Kidney (tissue), 13 donors: ENCODE measurements at regions not wholly inside any gene's neighbourhood (a gene's known extent, or its start where the extent isn't known, plus 50 kb on each side); places are given as distances from the start of the nearest gene placed in this dataset.

ENCODE experiments used
- DNase-seq, 5 donors: peaks; one replicate each; pipeline ENCODE4 v3.0.0-alpha.2; 2013 to 2020
- FAIRE-seq: peaks from 2 replicates; lab custom pipeline; 2012; peaks lifted over from hg19 to GRCh38; lab: Jason Lieb, UNC
- H3K27ac ChIP-seq, 2 donors: one replicate each; pipeline ENCODE4 v1.7.0; 2013; ENCODE audit warnings: low read depth in 2 of 2, low read length in 2 of 2, inconsistent platforms in 1 of 2
- H3K27me3 ChIP-seq: one replicate; pipeline ENCODE4 v1.7.1; 2013; ENCODE audit warnings: low read length, inconsistent platforms; ENCODE audit not compliant: control insufficient read depth, insufficient read depth
- H3K36me3 ChIP-seq, 3 donors: one replicate each; pipeline versions ENCODE4 v1.7.0 to v1.7.1; 2013; ENCODE audit warnings: low read length in 3 of 3, control low read depth in 1 of 3, inconsistent platforms in 1 of 3; ENCODE audit not compliant: insufficient read depth in 3 of 3, control insufficient read depth in 2 of 3
- H3K4me1 ChIP-seq, 3 donors: one replicate each; pipeline versions ENCODE4 v1.7.0 to v1.7.1; 2013; ENCODE audit warnings: low read length in 3 of 3, inconsistent platforms in 1 of 3, low read depth in 1 of 3; ENCODE audit not compliant: control insufficient read depth in 2 of 3, insufficient read depth in 2 of 3
- H3K4me3 ChIP-seq, 3 donors: one replicate each; pipeline versions ENCODE4 v1.7.0 to v1.8.1; 2013; ENCODE audit warnings: low read length in 3 of 3, control low read depth in 1 of 3, inconsistent platforms in 1 of 3
- H3K9ac ChIP-seq, 3 donors: one replicate each; pipeline versions ENCODE4 v1.7.0 to v1.7.1; 2013; ENCODE audit warnings: low read length in 3 of 3, control low read depth in 1 of 3, inconsistent platforms in 1 of 3
- H3K9me3 ChIP-seq, 3 donors: one replicate each; pipeline versions ENCODE4 v1.7.0 to v1.7.1; 2013; ENCODE audit warnings: low read length in 3 of 3, control low read depth in 1 of 3, inconsistent platforms in 1 of 3; ENCODE audit not compliant: control insufficient read depth in 2 of 3, insufficient read depth in 1 of 3
- CTCF ChIP-seq: IDR thresholded peaks from 3 replicates; pipeline ENCODE4 v1.5.1; 2012; ENCODE audit warnings: mild to moderate bottlenecking, moderate library complexity, borderline replicate concordance; ENCODE audit not compliant: insufficient read depth; ENCODE audit errors: extremely low read depth
- intact Hi-C: fragments of 100-400 bp; cut with DNase I; formaldehyde crosslinking; loops from one replicate; pipeline ENCODE4 v1.11.1; 2022
- donor health status: control.
- donor health status: control.
- donor health status: control.
- donor health status: control.
- donor health status: control.
- donor health status: DM: yes; HTN: yes; CAD: no.
- donor health status: Normal renal cell carcinoma (clear cell type).

- H3K27ac ChIP-seq: no peak overlapping the region
- intact Hi-C loops: no loop called here
- peaks cover 0 to 8% (median 0%) of the 10 kb centered on the region in 3 donors for H3K9me3 ChIP-seq
- FAIRE-seq (no peak), DNase-seq (no peak)
- H3K4me1 ChIP-seq: no peaks in the 10 kb centered on the region
- no peaks in the 10 kb centered on the region for H3K36me3 ChIP-seq
- TF ChIP-seq CTCF: no peak
- H3K27me3 ChIP-seq: no peaks in the 10 kb centered on the region
- no peak overlapping the region for H3K9ac ChIP-seq
- H3K4me3 ChIP-seq: no peak overlapping the region
Measured at GRCh38 chr12:115879354-115879753, 398.1 kb downstream of the MED13L start.

GRCh38 chr12:115873451-115874082, 403.9 kb downstream of the MED13L start:
- Histone ChIP-seq H3K36me3 (no peaks in the 10 kb centered on the region), H3K9ac (no peak overlapping the region), H3K9me3 (peaks cover 0 to 3% (median 0%) of the 10 kb centered on the region in 3 donors), H3K27me3 (no peaks in the 10 kb centered on the region), H3K4me1 (no peaks in the 10 kb centered on the region), H3K27ac (no peak overlapping the region), H3K4me3 (no peak overlapping the region)
- intact Hi-C loops: no loop called here
- no peak for FAIRE-seq
- DNase-seq: peak in 2 of 5 donors; percentile 46 to 68
- TF ChIP-seq CTCF: no peak

GRCh38 chr12:115872919-115873357, 404.6 kb downstream of the MED13L start:
- Histone ChIP-seq H3K36me3 (no peaks in the 10 kb centered on the region), H3K27ac (no peak overlapping the region), H3K4me1 (no peaks in the 10 kb centered on the region), H3K9ac (no peak overlapping the region), H3K9me3 (peaks cover 0 to 3% (median 0%) of the 10 kb centered on the region in 3 donors), H3K27me3 (no peaks in the 10 kb centered on the region), H3K4me3 (no peak overlapping the region)
- DNase-seq (peak in 2 of 5 donors; percentile 48 to 59), FAIRE-seq (no peak)
- intact Hi-C loops: no loop called here
- TF ChIP-seq CTCF: no peak
